ENCODE measurements at regions not wholly inside any gene's neighbourhood (a gene's known extent, or its start where the extent isn't known, plus 50 kb on each side); places are given as distances from the start of the nearest gene placed in this dataset.

GRCh38 chr7:12974451-12975166 lies 287.2 kb downstream of the ARL4A start:
- no peak for TF ChIP-seq BHLHE40 (IDR thresholded peaks at IDR 0.05; ENCODE audit: borderline replicate concordance)
- TF ChIP-seq ARNT (IDR thresholded peaks at IDR 0.05), result no peak
- TF ChIP-seq HDGF (IDR thresholded peaks at IDR 0.05; ENCODE audit: borderline replicate concordance), result no peak
- TF ChIP-seq FOXA1 (IDR thresholded peaks at IDR 0.05), result no peak
- TF ChIP-seq L3MBTL2 (conservative IDR thresholded peaks at IDR 0.05), result no peak
- TF ChIP-seq PKNOX1 (IDR thresholded peaks at IDR 0.05), result no peak
- TF ChIP-seq NFRKB (IDR thresholded peaks at IDR 0.05), result no peak
- TF ChIP-seq CTBP1 (IDR thresholded peaks at IDR 0.05; ENCODE audit: borderline replicate concordance), result no peak
- TF ChIP-seq ELF4 (IDR thresholded peaks at IDR 0.05), result no peak
- no peak for TF ChIP-seq FOXM1 (IDR thresholded peaks at IDR 0.05; ENCODE audit: borderline replicate concordance)
- no peak for TF ChIP-seq SP1 (IDR thresholded peaks at IDR 0.05)

Measured in HEK293T (cell line).